UCSD-AML1 (cell line): ENCODE measurements at regions not wholly inside any gene's neighbourhood (a gene's known extent, or its start where the extent isn't known, plus 50 kb on each side); places are given as distances from the start of the nearest gene placed in this dataset.

Experiments
- DNase-seq: peaks from one replicate; lab custom pipeline; 2025; ENCODE audit not compliant: unreplicated experiment; lab: John Stamatoyannopoulos, UW

DNA sequence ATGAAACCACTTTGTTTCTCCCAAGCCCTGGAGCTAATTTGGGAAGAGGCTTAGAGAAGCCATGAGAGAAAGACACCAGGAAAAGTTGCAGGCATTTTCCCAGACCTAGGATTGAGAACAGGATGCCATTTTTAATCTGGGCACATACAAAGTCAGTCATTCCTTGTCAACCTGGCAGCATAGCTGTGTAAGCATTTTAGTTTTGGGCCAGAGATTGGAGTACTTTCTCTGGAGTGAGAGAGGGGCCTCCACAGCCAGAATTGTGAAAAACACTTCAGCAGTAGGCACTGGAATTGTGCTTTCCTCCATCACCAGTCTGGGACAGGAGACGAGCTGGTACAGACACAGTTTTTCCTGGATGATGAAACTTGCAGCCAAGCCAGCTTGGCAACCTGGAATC is 390.3 kb upstream of the DMAC1 start:
- DNase-seq, result no peak

- no peak for DNase-seq
These were observed 389.3 kb upstream of the DMAC1 start for GRCh38 chr9:8188723-8189407.

- DNase-seq, result no peak
These were observed 387.0 kb upstream of the DMAC1 start for GRCh38 chr9:8186560-8186959.

DNA sequence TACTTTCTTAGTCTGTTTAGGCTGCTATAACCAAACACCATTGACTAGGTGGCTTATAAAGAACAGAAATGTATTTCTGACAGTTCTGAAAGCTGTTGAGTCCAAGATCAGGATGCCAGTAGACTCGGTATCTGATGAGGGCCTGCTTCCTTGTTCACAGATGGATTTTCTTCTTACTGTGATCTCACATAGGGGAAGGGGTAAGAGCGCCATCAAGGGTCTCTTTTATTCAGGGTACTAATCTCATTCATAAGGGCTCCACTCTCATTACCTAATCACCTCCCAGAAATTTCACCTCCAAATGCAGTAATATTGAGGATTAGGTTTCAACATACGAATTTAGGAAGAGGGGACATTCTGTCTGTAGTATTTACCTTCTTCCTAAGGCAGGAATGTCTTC is 384.0 kb upstream of the DMAC1 start:
- DNase-seq, result no peak

GRCh38 chr9:8179381-8180053 is 379.9 kb upstream of the DMAC1 start:
- DNase-seq, result no peak

- no peak for DNase-seq
These were observed 372.4 kb upstream of the DMAC1 start for GRCh38 chr9:8172000-8172399.

DNA sequence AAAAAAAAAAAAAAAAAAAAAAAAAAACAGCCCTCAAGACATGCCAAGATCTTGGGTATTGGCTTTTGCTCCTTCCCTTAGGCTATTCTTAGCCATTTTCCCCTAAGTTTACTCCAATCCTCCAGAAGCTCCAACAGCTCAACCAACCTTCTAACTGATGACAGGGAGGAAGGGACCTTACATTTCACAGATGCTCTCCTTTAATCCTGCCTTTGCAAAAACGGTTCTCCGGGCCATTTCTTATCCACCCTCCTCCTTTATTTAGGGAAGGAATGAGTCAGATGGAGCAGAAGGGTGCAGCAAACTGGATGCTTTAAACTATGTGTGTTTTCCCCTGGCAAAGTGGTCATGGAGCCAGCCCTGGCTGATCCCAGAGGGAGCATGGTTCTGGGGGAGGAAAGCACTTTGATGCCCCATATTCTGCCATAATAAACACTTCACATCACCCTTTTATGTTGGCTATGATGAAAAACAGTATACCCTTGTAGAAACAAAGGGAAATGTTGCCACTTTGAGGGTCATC is 369.4 kb upstream of the DMAC1 start:
- no peak for DNase-seq

DNA sequence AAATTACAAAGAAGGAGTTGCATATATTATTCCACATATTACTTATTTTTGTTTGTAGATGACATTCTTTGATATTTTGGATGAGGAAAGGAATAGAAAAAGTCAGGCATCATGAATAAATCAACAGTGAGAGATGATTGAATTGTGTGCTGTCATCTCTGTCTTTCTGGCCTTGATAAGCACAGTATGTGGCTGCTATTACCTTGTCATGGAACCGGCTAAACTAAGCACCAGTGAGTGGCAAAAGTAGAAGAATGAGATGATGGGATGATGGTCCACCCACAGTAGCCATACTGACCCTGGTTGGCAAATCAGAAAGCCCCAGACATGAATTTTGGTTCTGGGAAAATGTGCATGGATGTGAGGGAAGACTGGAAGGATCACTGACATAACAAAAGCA is 361.2 kb upstream of the DMAC1 start:
- no peak for DNase-seq

DNA sequence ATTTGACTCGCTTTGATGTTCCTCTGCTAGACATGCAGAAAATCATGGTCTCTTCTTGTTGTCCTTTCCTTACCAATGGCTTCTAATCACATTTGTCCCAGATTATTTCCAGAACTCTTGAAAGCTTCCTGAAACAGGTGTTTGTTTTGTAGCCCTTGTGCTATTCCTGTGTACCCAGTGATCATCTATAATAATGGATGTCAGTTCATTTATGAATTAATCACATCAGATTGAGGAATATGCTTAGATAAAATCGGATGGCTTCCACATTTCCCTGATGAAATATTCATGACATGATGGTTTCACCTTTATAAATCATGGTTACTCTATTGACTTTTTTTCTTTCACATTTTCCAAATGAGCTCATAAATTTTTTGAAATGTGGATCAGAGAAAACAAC is 359.0 kb upstream of the DMAC1 start:
- no peak for DNase-seq

GRCh38 chr9:8157683-8158324 is 358.2 kb upstream of the DMAC1 start:
- DNase-seq, result no peak

GRCh38 chr9:8156346-8156745 is 356.8 kb upstream of the DMAC1 start:
- DNase-seq, result no peak

- DNase-seq, result no peak
These were observed 356.1 kb upstream of the DMAC1 start for GRCh38 chr9:8155706-8156105.

GRCh38 chr9:8143677-8144076 is 344.1 kb upstream of the DMAC1 start:
- no peak for DNase-seq

DNA sequence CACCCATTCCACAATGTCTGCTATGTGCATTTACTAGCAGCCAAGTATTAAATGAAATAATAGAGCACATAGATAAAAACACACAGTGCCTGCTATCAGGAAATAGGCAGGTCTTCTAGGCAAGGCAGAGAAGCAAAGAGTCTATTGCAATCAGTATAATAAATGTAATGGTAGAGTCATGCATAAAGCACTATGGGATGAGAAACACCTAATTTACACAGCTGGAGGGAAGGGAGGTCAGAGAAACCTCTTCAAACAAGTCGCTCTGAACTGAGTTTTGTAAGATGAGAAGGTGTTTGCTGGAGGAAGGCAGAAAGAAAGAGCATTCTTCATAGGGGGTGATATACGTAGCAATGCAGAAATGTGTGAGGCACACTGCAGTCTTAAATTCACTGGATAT is 341.0 kb upstream of the DMAC1 start:
- DNase-seq, result no peak

GRCh38 chr9:8139756-8140155 is 340.2 kb upstream of the DMAC1 start:
- no peak for DNase-seq

GRCh38 chr9:8136477-8136876 is 336.9 kb upstream of the DMAC1 start:
- DNase-seq, result no peak

DNA sequence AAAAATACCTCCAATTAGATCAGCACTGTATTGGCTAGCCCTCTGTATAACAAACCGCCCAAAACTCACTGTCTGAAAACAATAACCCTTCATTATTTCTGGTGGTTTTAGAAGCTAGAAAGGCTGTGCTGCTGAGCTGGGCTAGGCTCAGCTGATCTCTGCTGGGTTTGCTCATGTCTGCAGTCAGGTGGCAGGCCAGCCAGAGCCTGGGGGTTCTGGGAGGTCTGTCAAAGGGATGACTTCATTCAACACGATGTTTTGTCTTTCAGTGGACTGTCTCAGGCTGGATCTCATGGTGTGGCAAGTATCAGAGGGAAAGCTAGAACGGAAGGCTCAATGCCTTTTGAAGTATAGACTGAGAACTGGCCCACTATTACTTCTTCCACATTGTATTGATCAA is 335.1 kb upstream of the DMAC1 start:
- no peak for DNase-seq

- no peak for DNase-seq
These were observed 334.0 kb upstream of the DMAC1 start for GRCh38 chr9:8133606-8134005.

DNA sequence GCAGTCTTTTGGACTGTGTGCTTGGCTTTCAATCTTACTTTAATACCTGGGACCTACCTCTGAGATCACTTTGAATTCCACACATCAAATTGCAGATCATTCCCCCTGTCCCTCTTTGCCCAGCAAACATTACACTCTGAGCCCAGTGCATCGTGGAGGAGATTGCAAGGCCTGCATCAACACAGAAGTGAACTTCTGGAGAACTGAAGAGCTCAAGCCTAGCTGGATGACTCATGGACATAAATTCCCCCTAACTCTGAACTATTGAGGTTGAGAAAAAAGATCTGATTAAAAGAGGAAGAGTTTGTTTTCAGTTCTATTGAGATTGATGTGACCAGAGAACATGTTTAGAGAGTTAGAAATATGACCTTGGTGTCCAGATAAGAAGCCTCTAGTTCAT is 316.0 kb upstream of the DMAC1 start:
- no peak for DNase-seq

DNA sequence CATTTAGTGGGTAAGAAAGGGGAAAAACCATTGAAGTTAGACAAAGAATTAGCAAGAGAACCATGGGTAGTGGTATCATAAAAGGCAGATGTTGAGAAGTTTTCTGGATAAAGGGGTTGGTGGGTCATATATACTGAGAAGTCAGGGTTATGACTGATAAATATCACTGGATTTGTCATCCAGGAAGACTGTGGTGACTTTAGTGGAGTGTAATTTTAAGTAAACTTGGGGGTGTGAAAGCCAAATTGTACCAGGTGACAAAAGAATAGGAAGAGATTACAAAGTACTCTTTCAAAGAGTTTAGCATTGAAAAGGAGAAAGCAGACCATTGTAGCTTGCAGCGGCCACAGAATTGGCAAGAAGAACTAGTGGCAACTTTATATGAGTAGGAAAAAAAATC is 315.2 kb upstream of the DMAC1 start:
- no peak for DNase-seq

GRCh38 chr9:8106362-8106761 is 306.8 kb upstream of the DMAC1 start:
- no peak for DNase-seq

DNA sequence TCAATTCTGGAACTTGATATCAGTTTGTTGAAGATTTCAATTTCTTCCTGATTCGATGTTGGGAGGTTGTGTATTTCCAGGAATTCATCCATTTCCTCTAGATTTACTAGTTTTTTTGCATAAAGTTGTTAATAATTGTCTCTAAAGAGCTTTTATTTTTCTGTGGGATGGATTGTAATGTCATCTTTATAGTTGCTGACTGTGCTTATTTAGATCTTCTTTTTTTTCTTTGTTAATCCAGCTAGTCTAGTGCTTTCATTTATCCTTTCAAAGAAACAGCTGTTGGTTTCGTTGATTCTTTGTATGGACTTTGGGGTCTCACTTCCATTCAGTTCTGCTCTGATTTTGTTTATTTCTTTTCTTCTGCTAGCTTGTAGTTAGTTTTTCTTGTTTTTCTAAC is 302.0 kb upstream of the DMAC1 start:
- no peak for DNase-seq
